Liver (tissue), 8 donors: ENCODE measurements at regions not wholly inside any gene's neighbourhood (a gene's known extent, or its start where the extent isn't known, plus 50 kb on each side); places are given as distances from the start of the nearest gene placed in this dataset.

ENCODE experiments used
- DNase-seq: peaks from one replicate; pipeline ENCODE4 v3.0.0-alpha.2; 2017; ENCODE audit warnings: low spot score
- H3K27ac ChIP-seq, 2 donors: one replicate each; pipeline ENCODE4 v1.7.0; 2013; ENCODE audit warnings: inconsistent platforms in 2 of 2, low read length in 2 of 2, control low read depth in 1 of 2, low read depth in 1 of 2, mild to moderate bottlenecking in 1 of 2
- H3K27me3 ChIP-seq, 4 donors: one replicate each; pipeline versions ENCODE4 v1.6.1 to v1.7.0; 2013; ENCODE audit warnings: low read length in 3 of 4, inconsistent platforms in 1 of 4, mild to moderate bottlenecking in 1 of 4, moderate library complexity in 1 of 4; ENCODE audit not compliant: control insufficient read depth in 4 of 4, insufficient read depth in 4 of 4
- H3K36me3 ChIP-seq, 4 donors: one replicate each; pipeline versions ENCODE4 v1.6.1 to v1.7.0; 2013; ENCODE audit warnings: low read length in 3 of 4, mild to moderate bottlenecking in 3 of 4, low read depth in 1 of 4, moderate library complexity in 1 of 4; ENCODE audit not compliant: control insufficient read depth in 4 of 4, insufficient read depth in 3 of 4
- H3K4me1 ChIP-seq, 4 donors: one replicate each; pipeline versions ENCODE4 v1.6.1 to v1.7.0; 2013; ENCODE audit warnings: low read length in 3 of 4, mild to moderate bottlenecking in 3 of 4, moderate library complexity in 1 of 4; ENCODE audit not compliant: control insufficient read depth in 4 of 4, insufficient read depth in 4 of 4
- H3K4me3 ChIP-seq, 3 donors: one replicate each; pipeline versions ENCODE4 v1.6.1 to v1.7.0; 2013; ENCODE audit warnings: low read length in 3 of 3, control low read depth in 1 of 3, low read depth in 1 of 3, mild to moderate bottlenecking in 1 of 3
- H3K9ac ChIP-seq, 2 donors: one replicate each; pipeline ENCODE4 v1.7.0; 2013; ENCODE audit warnings: low read length in 2 of 2, mild to moderate bottlenecking in 2 of 2, moderate library complexity in 2 of 2, control low read depth in 1 of 2, low read depth in 1 of 2
- H3K9me3 ChIP-seq, 4 donors: one replicate each; pipeline versions ENCODE4 v1.6.1 to v1.7.0; 2013; ENCODE audit warnings: low read length in 3 of 4; ENCODE audit not compliant: control insufficient read depth in 4 of 4
- EGR1 ChIP-seq, 2 donors: IDR thresholded peaks; 2 replicates each; pipeline ENCODE4 v1.6.1; 2016 to 2018; ENCODE audit warnings: antibody characterized with exemption in 2 of 2, low read depth in 2 of 2
- FOXA1 ChIP-seq: IDR thresholded peaks from 2 replicates; pipeline ENCODE4 v1.6.1; 2016; ENCODE audit warnings: antibody characterized with exemption
- FOXA2 ChIP-seq: IDR thresholded peaks from 2 replicates; pipeline ENCODE4 v1.6.1; 2016; ENCODE audit warnings: antibody characterized with exemption
- GABPA ChIP-seq, 2 donors: IDR thresholded peaks in 1 of 2; conservative IDR thresholded peaks in 1 of 2; 2 replicates each; pipeline ENCODE4 v1.6.1; 2016; ENCODE audit warnings: antibody characterized with exemption in 2 of 2, mild to moderate bottlenecking in 1 of 2, moderate library complexity in 1 of 2
- HNF4A ChIP-seq, 2 donors: conservative IDR thresholded peaks; 2 replicates each; pipeline ENCODE4 v1.6.1; 2016; ENCODE audit warnings: antibody characterized with exemption in 2 of 2, mild to moderate bottlenecking in 2 of 2
- HNF4G ChIP-seq: IDR thresholded peaks from 2 replicates; pipeline ENCODE4 v1.6.1; 2016; ENCODE audit warnings: antibody characterized with exemption
- JUND ChIP-seq, 2 donors: IDR thresholded peaks; 2 replicates each; pipeline ENCODE4 v1.6.1; 2016; ENCODE audit warnings: antibody characterized with exemption in 2 of 2
- NR2F2 ChIP-seq: IDR thresholded peaks from 2 replicates; pipeline ENCODE4 v1.6.1; 2016; ENCODE audit warnings: antibody characterized with exemption
- RAD21 ChIP-seq, 2 donors: IDR thresholded peaks; 2 replicates each; pipeline ENCODE4 v1.6.1; 2016; ENCODE audit warnings: antibody characterized with exemption in 2 of 2, mild to moderate bottlenecking in 2 of 2
- RXRA ChIP-seq, 2 donors: IDR thresholded peaks; 2 replicates each; pipeline ENCODE4 v1.6.1; 2017 to 2018; ENCODE audit warnings: antibody characterized with exemption in 2 of 2, mild to moderate bottlenecking in 1 of 2
- SP1 ChIP-seq: IDR thresholded peaks from 2 replicates; pipeline ENCODE4 v1.6.1; 2018; ENCODE audit warnings: antibody characterized with exemption, mild to moderate bottlenecking
- TAF1 ChIP-seq: conservative IDR thresholded peaks from 2 replicates; pipeline ENCODE4 v1.6.1; 2016; ENCODE audit warnings: antibody characterized with exemption, mild to moderate bottlenecking
- YY1 ChIP-seq: IDR thresholded peaks from 2 replicates; pipeline ENCODE4 v1.6.1; 2016; ENCODE audit warnings: antibody characterized with exemption, mild to moderate bottlenecking
- WGBS: extraction: QIAGEN DNeasy Blood & Tissue Kit; methylation state at CpG from one replicate; pipeline ENCODE4 v1.1.7; 2013; 5-methylcytosine and 5-hydroxymethylcytosine counted together
- TF ChIP-seq, protein P1 (sequence below): IDR thresholded peaks from 2 replicates; pipeline ENCODE4 v1.6.1; 2016; ENCODE audit warnings: antibody characterized with exemption, mild to moderate bottlenecking
- TF ChIP-seq, protein P2 (sequence below): IDR thresholded peaks from 2 replicates; pipeline ENCODE4 v1.6.1; 2016; ENCODE audit warnings: antibody characterized with exemption
- TF ChIP-seq, protein P3 (sequence below): IDR thresholded peaks from 2 replicates; pipeline ENCODE4 v1.6.1; 2016; ENCODE audit warnings: antibody characterized with exemption
- TF ChIP-seq, protein P4 (sequence below): fragments of 150-350 bp; IDR thresholded peaks from 2 replicates; pipeline ENCODE4 v1.5.1; 2017; ENCODE audit warnings: improper control_type of control experiment, low read depth, low read length; ENCODE audit not compliant: missing input control
- TF ChIP-seq, protein P5 (sequence below): IDR thresholded peaks from 2 replicates; pipeline ENCODE4 v1.6.1; 2016; ENCODE audit warnings: antibody characterized with exemption
- donor health status: healthy.
- donor health status: healthy.
- donor health status: healthy.
- donor health status: healthy.
- donor health status: healthy.

DNA sequence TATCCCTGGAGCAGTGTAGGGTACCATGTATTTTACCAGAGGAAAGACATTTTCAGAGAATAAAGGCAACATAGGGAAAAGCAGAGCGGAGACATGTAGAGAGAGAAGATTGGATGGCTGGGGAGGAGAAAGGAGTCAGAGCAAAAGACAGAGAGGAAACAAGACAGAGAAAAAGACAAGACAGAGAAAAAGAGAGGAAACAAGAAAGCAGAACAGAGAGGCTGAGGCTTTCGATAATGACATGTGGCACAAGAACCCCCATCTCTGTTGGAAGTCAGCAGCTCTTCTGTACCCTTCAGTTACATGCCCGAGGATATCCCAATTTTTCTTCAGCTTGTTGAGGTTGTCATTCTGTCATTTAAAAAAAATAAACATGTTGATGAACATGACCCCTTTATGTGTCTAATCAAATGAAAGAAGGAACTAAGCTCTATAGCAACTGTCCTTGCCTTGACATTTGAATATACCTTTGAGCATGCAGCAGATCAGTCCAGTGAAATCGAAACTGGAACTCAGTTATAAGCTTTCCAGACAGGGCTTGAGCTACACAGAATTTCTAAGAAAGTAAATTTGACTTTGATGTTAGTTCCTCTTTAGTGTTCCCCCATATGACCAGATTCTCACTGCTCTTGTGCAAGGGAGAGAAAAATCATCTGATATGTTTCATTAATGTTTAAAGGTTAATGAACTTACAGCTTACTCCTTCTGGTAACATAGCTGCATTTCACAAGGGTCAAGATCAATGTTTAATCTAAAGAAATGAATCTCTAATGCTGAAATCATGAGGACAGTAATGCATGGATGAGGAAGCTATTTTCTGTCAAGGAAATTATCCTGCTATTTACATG, 75.1 kb upstream of the SP4 start:
- no peak for TF ChIP-seq TAF1
- no peak for TF ChIP-seq JUND (IDR thresholded peaks at IDR 0.05)
- no peak for TF ChIP-seq HNF4A (conservative IDR thresholded peaks at IDR 0.05)
- TF ChIP-seq FOXA1, result no peak
- no peak for TF ChIP-seq SP1
- no peak for TF ChIP-seq FOXA2
- Histone ChIP-seq H3K9ac (no peak overlapping the region), H3K4me1 (no peaks in the 10 kb centered on the region), H3K27ac (no peak overlapping the region), H3K36me3 (no peaks in the 10 kb centered on the region), H3K4me3 (no peak overlapping the region), H3K9me3 (no peaks in the 10 kb centered on the region), H3K27me3 (peaks cover 0 to 4% (median 0%) of the 10 kb centered on the region in 4 donors)
- 57% methylated on average over 4 of the region's 4 CpGs for WGBS
- DNase-seq, result no peak

DNA sequence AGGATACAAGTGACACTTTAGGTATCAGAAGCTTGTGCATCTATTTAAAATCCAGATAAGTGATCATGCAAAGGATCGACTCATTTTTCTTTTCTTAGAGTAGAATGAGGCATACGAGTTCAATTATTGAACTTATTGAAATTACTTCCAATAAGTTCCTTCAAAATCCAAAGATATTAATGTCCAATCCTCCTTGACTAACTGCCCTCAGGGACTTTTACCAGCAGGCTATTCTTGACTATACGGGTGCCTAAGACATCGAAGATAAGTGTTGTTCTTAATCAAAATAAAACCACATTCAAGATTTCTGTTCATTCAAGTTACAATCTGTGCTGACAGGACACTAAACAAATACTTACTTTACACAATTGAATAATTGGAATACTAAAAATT, 74.5 kb upstream of the SP4 start:
- Histone ChIP-seq H3K36me3 (no peaks in the 10 kb centered on the region), H3K9ac (no peak overlapping the region), H3K27ac (no peak overlapping the region), H3K9me3 (no peaks in the 10 kb centered on the region), H3K4me3 (no peak overlapping the region), H3K27me3 (peaks cover 0 to 4% (median 0%) of the 10 kb centered on the region in 4 donors), H3K4me1 (no peaks in the 10 kb centered on the region)
- no peak for DNase-seq
- TF ChIP-seq FOXA1 (no peak), HNF4A (conservative IDR thresholded peaks at IDR 0.05) (no peak), NR2F2 (no peak), TAF1 (no peak), GABPA (IDR thresholded peaks at IDR 0.05 in 1 of 2, conservative IDR thresholded peaks at IDR 0.05 in 1 of 2) (no peak), YY1 (no peak), FOXA2 (no peak), SP1 (no peak), RXRA (IDR thresholded peaks at IDR 0.05) (no peak), JUND (IDR thresholded peaks at IDR 0.05) (no peak), HNF4G (no peak), RAD21 (IDR thresholded peaks at IDR 0.05) (no peak), EGR1 (IDR thresholded peaks at IDR 0.05; ENCODE audit: low read depth in 2 of 2) (no peak)
- TF ChIP-seq, protein P1, sequence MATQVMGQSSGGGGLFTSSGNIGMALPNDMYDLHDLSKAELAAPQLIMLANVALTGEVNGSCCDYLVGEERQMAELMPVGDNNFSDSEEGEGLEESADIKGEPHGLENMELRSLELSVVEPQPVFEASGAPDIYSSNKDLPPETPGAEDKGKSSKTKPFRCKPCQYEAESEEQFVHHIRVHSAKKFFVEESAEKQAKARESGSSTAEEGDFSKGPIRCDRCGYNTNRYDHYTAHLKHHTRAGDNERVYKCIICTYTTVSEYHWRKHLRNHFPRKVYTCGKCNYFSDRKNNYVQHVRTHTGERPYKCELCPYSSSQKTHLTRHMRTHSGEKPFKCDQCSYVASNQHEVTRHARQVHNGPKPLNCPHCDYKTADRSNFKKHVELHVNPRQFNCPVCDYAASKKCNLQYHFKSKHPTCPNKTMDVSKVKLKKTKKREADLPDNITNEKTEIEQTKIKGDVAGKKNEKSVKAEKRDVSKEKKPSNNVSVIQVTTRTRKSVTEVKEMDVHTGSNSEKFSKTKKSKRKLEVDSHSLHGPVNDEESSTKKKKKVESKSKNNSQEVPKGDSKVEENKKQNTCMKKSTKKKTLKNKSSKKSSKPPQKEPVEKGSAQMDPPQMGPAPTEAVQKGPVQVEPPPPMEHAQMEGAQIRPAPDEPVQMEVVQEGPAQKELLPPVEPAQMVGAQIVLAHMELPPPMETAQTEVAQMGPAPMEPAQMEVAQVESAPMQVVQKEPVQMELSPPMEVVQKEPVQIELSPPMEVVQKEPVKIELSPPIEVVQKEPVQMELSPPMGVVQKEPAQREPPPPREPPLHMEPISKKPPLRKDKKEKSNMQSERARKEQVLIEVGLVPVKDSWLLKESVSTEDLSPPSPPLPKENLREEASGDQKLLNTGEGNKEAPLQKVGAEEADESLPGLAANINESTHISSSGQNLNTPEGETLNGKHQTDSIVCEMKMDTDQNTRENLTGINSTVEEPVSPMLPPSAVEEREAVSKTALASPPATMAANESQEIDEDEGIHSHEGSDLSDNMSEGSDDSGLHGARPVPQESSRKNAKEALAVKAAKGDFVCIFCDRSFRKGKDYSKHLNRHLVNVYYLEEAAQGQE, result no peak
- TF ChIP-seq, protein P2, sequence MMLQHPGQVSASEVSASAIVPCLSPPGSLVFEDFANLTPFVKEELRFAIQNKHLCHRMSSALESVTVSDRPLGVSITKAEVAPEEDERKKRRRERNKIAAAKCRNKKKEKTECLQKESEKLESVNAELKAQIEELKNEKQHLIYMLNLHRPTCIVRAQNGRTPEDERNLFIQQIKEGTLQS, result no peak
- TF ChIP-seq, protein P3, sequence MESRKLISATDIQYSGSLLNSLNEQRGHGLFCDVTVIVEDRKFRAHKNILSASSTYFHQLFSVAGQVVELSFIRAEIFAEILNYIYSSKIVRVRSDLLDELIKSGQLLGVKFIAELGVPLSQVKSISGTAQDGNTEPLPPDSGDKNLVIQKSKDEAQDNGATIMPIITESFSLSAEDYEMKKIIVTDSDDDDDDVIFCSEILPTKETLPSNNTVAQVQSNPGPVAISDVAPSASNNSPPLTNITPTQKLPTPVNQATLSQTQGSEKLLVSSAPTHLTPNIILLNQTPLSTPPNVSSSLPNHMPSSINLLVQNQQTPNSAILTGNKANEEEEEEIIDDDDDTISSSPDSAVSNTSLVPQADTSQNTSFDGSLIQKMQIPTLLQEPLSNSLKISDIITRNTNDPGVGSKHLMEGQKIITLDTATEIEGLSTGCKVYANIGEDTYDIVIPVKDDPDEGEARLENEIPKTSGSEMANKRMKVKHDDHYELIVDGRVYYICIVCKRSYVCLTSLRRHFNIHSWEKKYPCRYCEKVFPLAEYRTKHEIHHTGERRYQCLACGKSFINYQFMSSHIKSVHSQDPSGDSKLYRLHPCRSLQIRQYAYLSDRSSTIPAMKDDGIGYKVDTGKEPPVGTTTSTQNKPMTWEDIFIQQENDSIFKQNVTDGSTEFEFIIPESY, result no peak
- TF ChIP-seq, protein P4, sequence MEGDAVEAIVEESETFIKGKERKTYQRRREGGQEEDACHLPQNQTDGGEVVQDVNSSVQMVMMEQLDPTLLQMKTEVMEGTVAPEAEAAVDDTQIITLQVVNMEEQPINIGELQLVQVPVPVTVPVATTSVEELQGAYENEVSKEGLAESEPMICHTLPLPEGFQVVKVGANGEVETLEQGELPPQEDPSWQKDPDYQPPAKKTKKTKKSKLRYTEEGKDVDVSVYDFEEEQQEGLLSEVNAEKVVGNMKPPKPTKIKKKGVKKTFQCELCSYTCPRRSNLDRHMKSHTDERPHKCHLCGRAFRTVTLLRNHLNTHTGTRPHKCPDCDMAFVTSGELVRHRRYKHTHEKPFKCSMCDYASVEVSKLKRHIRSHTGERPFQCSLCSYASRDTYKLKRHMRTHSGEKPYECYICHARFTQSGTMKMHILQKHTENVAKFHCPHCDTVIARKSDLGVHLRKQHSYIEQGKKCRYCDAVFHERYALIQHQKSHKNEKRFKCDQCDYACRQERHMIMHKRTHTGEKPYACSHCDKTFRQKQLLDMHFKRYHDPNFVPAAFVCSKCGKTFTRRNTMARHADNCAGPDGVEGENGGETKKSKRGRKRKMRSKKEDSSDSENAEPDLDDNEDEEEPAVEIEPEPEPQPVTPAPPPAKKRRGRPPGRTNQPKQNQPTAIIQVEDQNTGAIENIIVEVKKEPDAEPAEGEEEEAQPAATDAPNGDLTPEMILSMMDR, result no peak
- TF ChIP-seq, protein P5, sequence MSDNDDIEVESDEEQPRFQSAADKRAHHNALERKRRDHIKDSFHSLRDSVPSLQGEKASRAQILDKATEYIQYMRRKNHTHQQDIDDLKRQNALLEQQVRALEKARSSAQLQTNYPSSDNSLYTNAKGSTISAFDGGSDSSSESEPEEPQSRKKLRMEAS, result no peak
- WGBS, result 81% methylated on average over 4 of the region's 4 CpGs
